GM20431 (cell line): ENCODE measurements at regions not wholly inside any gene's neighbourhood (a gene's known extent, or its start where the extent isn't known, plus 50 kb on each side); places are given as distances from the start of the nearest gene placed in this dataset.
"Not testable (repeated sequence)": the region's sequence is repeated elsewhere in the genome, so short reads cannot be mapped to it uniquely, and the experiment has no call there.

Source experiments
- in situ Hi-C: fragments of 300-500 bp; cut with MseI, MboI; formaldehyde crosslinking; loops from one replicate; pipeline ENCODE4 v1.15.0; 2020; ENCODE audit warnings: low sequenced_read_pairs; ENCODE audit not compliant: unreplicated experiment

DNA sequence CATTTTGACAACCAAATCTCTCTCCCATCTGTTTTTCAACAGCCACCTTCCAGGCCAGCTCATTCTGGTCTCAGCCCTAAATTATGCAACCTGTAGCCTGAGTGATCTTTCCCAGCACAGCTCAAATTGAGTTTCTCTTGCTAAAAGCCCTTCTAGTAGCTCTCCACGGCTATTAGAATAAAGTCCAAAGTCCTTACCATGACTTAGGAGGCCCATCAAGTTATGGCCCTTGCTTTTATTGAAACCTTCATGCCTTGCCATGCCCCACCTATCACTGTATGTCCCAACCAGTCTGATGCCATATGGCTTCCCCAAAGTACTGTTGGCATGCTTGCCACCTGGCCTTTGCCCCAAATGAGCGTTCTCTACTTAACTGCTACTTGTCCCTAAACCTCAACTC is 303.5 kb upstream of the GADL1 start:
- in situ Hi-C loops, result no loop called here

DNA sequence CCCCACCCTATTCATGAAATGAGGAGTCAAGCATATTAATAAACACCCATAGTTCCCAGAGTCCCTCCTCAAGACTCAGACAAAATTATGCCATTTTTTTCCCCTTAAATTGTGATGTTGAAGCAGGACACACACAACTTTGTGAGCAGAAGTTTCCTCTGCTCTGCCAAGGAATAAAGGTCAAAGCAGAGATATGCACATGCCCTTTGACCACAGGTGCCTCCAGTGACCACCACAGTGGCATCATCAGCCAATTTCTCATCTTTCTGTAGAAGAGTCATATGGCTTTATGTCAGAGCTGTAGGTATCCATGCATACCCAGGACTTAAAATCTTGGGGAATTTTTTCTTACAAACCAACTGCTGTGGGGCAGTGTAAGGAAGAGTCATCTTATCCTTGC is 304.4 kb upstream of the GADL1 start:
- in situ Hi-C loops, result no loop called here

DNA sequence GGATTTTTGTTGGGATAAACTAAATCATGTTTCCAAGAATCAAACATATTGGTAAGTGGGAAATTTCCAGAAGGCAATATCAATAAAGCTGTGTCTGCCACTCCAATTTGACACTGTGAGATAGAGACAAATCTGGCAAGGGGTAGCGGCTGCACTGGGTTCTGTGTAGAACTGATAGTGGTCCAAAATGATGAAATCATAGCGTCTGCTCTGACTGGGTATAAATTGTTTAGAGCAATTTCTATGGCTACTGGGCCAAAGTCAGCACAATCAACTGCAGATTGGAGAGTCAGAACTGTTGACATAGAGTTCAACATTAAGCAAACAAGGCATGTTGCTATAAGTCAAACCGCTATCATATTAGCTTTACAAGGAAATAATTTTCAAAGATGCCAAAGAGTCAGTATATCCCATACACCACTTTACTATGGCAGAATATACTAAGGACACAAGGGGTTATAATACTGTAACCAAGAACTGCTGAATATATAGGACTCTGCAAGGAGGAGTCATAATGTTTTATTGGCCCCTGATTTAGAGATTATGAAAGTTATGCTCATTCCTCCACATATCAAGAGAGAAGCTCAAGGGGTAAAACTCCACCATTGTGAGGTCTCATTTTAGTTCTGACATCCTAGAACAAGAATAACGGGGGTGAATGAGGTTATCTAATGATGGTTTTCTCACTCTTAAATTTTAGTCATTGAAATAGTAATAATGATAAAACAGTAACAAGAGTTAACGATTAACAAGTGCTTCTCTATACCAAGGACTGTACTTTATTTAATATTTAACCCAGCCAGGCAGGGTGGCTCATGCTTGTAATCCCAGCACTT is 309.7 kb upstream of the GADL1 start:
- in situ Hi-C loops, result no loop called here

- in situ Hi-C loops, result not testable (repeated sequence)
Observed at GRCh38 chr3:31204796-31205056, 310.3 kb upstream of the GADL1 start.

DNA sequence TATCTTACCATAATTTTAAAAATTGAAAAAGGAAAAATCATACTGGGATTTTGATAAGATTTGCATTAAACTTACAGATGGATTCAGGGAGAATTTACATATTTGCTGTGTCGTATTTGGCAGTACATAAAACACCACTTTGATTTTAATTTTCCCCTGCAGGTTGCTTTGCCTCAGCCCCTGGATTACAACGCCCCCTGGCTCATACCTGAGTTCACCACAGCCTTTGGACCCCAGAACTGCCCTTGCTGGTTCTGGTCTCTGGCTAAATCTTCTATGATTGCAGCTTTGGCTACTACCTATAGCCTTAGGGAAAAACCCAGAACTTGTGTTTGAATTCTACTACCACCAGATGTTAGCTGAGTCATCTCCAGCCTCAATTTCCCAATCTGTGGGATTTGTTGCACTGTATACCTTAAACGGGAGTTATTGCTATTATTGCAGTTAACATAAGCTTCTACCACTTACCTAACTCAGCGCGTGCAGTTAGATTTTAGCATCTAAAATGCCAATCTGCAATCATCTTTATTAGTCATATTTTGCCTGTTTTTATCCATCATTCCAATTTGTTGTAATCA is 315.7 kb upstream of the GADL1 start:
- in situ Hi-C loops, result no loop called here

DNA sequence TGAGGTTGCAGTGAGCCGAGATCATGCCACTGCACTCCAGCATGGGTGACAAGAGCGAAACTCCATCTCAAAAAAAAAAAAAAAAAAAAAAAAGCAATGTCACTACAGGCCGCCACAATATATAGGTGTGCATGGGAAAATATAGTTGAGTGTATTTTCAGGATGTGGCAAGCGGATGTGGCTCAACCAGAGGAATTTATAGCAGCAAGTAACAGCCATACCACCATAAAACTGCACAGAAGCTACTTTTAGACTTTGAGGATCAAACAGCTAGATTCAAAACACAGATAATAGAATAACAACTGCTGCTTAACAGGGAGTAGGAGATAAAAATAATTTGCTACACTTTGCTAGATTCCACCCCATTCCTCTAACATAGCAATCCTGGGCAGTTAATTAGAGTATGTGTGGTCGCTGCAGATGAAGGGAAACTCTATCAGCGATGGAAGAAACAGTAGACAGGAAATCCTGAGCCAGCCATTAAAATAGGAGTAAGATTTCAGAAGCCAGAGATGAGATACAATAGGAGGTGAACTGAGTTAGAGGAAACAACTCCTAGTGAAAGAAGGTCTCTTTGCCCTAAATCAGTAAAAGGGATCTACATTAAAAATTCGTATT is 318.7 kb upstream of the STT3B start:
- in situ Hi-C loops, result no loop called here

DNA sequence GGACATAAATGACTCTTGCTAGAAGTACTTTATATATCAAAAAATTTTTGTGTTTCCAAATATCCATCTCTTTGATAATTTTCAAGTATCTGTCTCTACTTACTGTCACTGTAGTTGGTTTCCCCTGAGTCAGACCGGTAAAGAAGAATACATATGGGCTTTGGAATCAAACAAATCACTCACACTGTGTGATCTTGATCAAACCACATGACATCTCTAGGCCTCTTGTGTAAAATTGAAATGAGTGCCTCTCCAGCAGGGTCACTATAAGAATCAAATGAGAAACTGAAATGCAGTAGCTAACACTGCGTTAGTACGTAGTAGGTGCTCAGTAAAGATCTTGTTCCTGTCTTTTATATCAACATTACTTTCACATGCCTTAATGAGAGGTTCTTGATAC is 314.6 kb upstream of the STT3B start:
- in situ Hi-C loops, result no loop called here

DNA sequence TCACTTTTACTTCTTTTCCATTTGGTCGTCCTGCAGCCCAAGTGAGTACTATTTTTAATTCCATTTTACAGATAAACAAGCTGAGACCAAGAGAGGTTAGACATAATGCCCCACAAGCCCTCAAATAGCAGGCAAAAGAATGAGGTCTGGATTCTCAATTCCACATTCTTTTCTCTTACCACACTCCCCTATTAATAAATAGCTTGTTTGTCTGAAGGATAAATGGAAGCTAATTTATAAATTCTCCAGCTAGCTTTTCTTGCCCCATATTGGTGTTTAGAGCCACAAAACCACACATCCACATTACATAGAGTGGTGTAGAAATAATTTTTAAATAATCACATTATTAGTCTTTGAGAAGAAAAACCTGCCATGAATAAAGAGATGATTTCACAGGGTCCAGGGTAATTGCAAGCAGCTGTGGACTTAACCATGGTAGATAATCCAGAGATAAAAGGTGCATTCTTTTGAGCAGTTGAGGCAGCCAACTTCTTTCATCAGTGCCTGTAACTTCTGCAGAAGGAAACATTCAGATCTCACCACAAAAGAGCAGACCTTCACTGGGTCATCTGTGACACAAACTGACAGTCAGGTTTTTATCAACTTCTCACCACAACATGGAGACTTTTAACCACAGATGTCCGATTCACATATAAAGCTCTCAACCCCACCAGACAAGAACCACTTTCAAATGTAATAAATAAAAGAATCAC is 313.4 kb upstream of the STT3B start:
- in situ Hi-C loops, result no loop called here

DNA sequence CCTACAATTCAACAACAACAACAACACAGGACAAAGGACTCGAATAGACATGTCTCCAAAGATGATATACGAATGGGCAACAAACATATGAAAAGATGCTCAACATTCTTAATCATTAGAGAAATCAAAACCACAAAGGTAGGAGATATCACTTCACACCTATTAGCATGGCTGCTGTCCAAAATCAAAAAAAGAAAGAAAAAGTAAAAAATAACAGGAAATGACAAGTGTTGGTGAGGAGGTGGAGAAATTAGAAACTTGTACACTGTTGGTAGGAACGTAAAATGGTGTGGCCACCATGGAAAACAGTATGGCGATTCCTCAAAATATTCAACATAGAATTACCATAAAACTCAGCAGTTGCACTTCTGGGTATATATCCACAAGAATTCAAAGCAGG is 312.3 kb upstream of the STT3B start:
- in situ Hi-C loops, result no loop called here

DNA sequence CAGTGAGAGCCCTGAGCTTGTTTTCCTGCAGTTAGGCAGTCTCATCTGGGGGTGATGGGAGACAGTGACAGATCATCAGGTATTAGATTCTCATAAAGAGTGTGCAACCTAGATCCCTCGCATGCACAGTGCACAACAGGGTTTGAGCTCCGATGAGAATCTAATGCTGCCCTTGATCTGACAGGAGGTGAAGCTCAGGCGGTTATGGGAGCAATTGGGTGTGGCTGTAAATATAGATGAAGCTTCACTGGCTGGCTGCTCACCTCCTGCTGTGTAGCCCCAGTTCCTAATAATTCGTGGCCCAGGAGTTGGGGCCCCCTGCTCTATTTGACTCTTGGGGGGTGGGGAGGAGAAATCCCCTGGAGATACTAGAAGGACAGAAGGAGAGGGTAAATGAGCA is 309.4 kb upstream of the STT3B start:
- in situ Hi-C loops, result no loop called here

DNA sequence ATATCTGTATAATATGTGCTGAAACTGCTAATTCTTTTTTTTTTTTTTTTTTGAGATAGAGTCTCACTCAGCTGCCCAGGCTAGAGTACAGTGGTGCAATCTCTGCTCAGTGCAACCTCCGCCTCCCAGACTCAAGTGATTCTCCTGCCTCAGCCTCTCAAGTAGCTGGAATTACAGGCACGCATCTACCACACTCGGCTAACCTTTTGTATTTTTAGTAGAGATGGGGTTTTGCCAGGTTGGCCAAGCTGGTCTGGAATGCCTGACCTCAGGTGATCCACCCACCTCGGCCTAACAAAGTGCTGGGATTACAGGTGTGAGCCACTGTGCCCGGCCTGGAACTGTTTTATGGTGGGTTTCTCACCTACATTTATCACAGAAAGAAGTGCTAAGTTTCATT is 307.8 kb upstream of the STT3B start:
- in situ Hi-C loops, result no loop called here

- in situ Hi-C loops, result no loop called here
Observed at GRCh38 chr3:31225923-31226322, 306.8 kb upstream of the STT3B start.

- in situ Hi-C loops, result no loop called here
Observed at GRCh38 chr3:31226346-31226745, 306.4 kb upstream of the STT3B start.

GRCh38 chr3:31227131-31227562 is 305.6 kb upstream of the STT3B start:
- in situ Hi-C loops, result no loop called here

GRCh38 chr3:31230425-31231223 is 302.1 kb upstream of the STT3B start:
- in situ Hi-C loops, result no loop called here

GRCh38 chr3:31232055-31233025 is 300.4 kb upstream of the STT3B start:
- in situ Hi-C loops, result no loop called here

- in situ Hi-C loops, result no loop called here
Observed at GRCh38 chr3:31234145-31234544, 298.6 kb upstream of the STT3B start.

- in situ Hi-C loops, result no loop called here
Observed at GRCh38 chr3:31235062-31235700, 297.5 kb upstream of the STT3B start.

- in situ Hi-C loops, result no loop called here
Observed at GRCh38 chr3:31237887-31238286, 294.8 kb upstream of the STT3B start.
